Activated CD8-positive, alpha-beta memory T cell treated with anti-CD3 and anti-CD28 coated beads, Interleukin-2, amount 50 U/mL, for 24 hours (primary cell): ENCODE measurements at regions not wholly inside any gene's neighbourhood (a gene's known extent, or its start where the extent isn't known, plus 50 kb on each side); places are given as distances from the start of the nearest gene placed in this dataset.
"Not testable (repeated sequence)": the region's sequence is repeated elsewhere in the genome, so short reads cannot be mapped to it uniquely, and the experiment has no call there.

Experiments
- DNase-seq: peaks from one replicate; pipeline ENCODE4 v3.0.0-alpha.2; 2020; ENCODE audit errors: extremely low read depth

- DNase-seq, result no peak
Measured at GRCh38 chr21:23899561-23899960, 1707.7 kb downstream of the MRPL39 start.

DNA sequence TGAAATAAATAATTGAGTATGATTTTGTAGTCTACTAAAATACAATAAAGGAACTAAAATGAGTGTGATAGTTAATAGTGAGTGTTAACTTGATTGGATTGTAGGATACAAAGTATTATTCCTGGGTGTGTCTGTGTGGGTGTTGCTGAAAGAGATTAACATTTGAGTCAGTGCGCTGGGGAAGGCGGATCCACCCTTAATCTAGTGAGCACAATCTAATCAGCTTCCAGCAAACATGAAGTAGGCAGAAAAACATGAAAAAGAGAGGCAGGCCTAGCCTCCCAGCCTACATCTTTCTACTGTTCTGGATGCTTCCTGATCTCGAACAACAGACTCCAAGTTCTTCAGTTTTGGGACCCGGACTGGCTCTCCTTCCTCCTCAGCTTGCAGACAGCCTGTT is 1716.6 kb downstream of the MRPL39 start:
- DNase-seq, result no peak

DNA sequence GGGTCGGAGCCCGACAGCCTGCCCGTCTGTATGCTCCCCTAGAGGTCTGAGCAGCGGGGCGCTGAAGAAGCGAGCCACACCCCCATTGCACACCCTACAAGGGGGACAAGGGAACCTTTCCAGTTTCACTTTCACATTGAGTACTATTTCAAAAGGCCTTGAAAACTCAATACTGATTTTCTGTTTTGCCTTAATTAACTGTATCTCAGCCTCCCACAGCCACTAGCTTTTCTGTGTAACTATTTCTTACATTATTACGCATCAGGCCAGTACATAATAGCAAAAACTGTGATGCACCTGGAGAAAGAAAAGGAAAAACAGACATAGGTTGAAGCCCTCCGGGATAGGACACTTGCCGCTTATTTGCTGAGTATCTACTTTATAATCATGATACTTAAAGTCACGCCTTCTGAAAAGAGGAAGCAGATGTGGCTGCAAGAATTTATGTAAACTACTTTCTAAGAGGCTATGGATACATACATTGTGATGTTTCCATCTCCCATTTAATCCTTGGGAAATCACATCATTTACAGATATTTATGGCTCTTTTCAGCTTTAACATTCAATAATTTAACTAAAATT is 1719.5 kb downstream of the MRPL39 start:
- no peak for DNase-seq

GRCh38 chr21:23886828-23887724 is 1720.2 kb downstream of the MRPL39 start:
- no peak for DNase-seq

GRCh38 chr21:23881783-23882182 is 1725.5 kb downstream of the MRPL39 start:
- DNase-seq, result no peak

- no peak for DNase-seq
Measured at GRCh38 chr21:23876925-23877558, 1730.2 kb downstream of the MRPL39 start.

- DNase-seq, result no peak
Measured at GRCh38 chr21:23874271-23874670, 1733.0 kb downstream of the MRPL39 start.

GRCh38 chr21:23861911-23862504 is 1745.3 kb downstream of the MRPL39 start:
- no peak for DNase-seq

- DNase-seq, result no peak
Measured at GRCh38 chr21:23858878-23859277, 1748.4 kb downstream of the MRPL39 start.

DNA sequence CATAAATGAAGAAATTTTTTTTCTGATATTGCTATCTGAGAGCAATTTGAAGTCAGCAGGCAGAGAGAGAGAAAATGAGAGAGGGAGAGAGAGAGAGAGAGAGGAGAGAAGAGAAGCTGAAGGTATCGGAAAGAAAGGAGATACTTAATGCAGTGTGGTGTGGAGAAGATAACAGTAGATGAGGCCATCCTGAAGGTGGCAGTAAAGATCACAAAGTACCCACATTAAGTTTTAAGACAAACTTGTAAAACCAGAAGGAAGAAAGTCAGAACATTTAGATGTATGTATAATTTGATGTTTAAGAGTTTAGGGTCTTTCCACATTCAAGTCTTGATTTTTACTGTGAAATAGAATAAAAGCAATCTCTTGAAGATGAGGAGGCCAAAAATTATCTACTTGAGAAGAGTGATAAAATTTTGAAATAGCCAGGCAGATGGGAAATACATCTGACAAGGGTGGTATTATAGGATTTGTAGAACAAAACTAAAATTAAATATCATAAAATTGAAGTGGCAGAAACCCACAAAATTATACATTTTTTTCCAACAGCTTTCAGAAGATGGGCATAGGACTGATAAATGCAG is 1753.4 kb downstream of the MRPL39 start:
- DNase-seq, result no peak

DNA sequence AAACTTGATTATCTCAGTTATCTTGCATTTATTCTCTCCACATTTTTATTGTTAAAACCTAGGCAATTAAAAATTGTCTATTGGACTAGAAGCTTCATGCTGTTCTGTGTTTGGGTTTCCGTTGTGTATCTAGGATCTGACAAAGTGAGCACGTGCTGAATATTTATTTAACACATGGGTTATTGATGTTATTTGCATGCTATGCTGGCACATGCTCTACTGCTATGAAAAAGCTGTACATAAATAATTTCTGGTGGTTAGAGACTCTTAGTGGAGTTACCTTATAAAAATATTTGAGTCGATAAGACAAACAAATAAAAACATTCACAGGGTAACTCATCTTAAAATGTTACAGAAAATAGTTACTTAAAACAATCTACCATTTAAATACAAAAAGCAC is 1769.7 kb downstream of the MRPL39 start:
- no peak for DNase-seq

- no peak for DNase-seq
Measured at GRCh38 chr21:23822760-23823159, 1784.5 kb downstream of the MRPL39 start.

DNA sequence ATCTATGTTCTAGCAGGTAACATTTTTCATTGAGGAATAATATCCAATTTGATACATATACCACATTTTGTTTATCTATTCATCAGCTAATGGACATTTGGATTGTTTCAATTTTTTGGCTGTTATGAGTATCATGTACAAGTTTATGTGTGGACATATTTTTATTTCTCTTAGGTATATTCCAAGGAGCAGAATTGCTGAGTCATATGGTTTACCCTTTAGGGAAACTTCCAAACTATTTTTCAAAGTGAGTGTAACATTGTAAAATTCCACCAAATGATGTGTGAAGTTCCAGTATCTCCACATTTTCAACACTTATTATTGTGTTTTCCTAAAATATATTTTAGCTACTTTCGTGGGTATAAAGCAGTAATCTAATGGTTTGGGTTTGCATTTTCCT is 1789.9 kb downstream of the MRPL39 start:
- DNase-seq, result no peak

GRCh38 chr21:23812485-23812884 is 1794.8 kb downstream of the MRPL39 start:
- DNase-seq, result no peak

DNA sequence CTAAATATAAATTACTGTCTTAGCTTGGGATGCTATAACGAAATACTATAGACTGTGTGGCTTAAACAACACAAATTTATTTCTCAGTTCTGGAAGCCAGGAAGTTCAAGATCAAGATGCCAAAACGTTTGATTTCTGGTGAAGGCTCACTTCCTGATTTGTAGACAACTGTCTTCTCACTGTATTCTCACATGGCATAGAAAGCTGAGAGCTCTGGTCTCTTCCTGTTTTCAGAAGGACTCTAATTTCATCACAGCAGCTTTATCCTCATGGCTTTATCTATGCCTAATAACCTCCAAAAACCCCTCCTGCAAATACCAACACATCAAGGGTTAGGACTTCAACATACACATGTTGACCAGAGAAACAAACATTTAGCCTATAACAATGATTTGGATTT is 1795.5 kb downstream of the MRPL39 start:
- DNase-seq, result no peak

GRCh38 chr21:23809573-23809972 is 1797.7 kb downstream of the MRPL39 start:
- DNase-seq, result no peak

DNA sequence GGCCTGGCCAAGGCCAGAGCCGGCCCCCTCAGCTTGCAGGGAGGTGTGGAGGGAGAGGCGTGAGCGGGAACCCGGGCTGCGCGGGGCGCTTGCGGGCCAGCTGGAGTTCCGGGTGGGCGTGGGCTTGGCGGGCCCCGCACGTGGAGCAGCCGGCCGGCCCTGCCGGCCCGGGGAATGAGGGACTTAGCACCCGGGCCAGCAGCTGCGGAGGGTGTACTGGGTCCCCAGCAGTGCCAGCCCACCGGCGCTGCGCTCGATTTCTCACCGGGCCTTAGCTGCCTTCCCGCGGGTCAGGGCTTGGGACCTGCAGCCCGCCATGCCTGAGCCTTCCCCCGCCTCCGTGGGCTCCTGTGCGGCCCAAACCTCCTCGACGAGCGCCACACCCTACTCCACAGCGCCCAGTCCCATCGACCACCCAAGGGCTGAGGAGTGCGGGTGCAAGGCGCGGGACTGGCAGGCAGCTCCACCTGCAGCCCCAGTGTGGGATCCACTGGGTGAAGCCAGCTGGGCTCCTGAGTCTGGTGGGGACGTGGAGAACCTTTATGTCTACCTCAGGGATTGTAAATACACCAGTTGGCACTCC is 1800.2 kb downstream of the MRPL39 start:
- not testable (repeated sequence) for DNase-seq

GRCh38 chr21:23804866-23805265 is 1802.4 kb downstream of the MRPL39 start:
- no peak for DNase-seq

- DNase-seq, result no peak
Measured at GRCh38 chr21:23801292-23801691, 1806.0 kb downstream of the MRPL39 start.

GRCh38 chr21:23799376-23799775 is 1807.9 kb downstream of the MRPL39 start:
- DNase-seq, result no peak

DNA sequence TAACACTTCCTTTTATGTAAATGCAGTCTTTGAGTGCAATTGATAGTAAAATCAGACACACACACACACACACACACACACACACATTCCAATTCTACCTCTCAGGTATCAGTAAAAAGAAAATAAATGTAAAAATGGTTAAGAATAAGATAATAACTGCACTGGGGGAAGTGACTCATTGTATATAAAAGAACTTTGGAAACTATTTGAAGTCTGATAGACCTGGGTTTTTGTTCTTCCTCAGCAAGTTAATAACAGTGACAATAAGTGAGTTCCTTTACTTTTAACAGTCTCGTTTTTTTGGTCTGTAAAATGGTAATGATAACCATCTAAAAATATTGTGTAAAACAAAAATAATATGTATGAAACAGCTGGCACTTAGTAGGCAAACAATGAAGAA is 1815.0 kb downstream of the MRPL39 start:
- no peak for DNase-seq

DNA sequence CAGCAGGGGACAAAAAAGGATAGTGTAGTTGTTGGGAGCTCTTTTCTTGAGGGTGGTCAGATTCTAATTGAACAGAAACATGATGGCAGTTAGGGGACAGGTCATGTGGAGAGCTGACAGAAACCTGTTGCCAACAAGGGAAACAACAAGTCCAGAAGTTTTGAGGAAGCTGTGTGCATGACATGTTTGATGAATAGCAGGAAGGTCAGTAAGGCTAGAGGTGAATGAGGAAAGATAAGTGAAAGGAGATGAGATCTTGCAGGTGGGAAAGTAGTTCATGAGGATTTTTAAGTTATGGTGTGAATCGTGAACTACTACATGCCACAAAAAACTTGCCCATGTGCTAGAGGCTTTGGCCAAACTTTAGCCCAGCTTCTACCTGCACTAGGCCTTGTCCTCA is 1817.4 kb downstream of the MRPL39 start:
- DNase-seq, result no peak
